ENCODE measurements at regions not wholly inside any gene's neighbourhood (a gene's known extent, or its start where the extent isn't known, plus 50 kb on each side); places are given as distances from the start of the nearest gene placed in this dataset.
A peak's percentile ranks its signal among the peaks of the same experiment; 100 is the strongest.
"Not testable (repeated sequence)": the region's sequence is repeated elsewhere in the genome, so short reads cannot be mapped to it uniquely, and the experiment has no call there.

DNA sequence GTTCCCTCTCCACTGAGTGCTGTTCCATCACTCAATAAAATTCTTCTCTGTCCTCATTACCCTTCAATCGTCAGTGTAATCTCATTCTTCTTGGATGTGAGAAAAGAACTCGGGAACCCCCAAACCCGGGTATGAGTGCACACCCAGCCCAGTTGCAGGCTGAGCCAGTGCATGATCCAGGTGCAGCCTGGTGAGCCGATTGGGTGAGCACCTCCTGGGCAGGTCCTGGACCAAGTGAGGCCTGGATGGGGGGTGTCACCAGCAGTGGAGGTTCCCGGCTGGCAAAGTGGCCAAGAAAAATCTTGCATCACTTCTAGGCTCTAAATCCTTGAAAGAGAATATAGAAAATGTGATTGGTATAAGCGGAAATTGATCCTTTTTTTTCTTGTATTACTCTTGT is 878.8 kb upstream of the KLHL1 start:
- DNase-seq (ENCODE audit: low spot score): no peak

- no peak for DNase-seq (ENCODE audit: low spot score)
Observed at GRCh38 chr13:70985371-70985770, 877.1 kb upstream of the KLHL1 start.

DNA sequence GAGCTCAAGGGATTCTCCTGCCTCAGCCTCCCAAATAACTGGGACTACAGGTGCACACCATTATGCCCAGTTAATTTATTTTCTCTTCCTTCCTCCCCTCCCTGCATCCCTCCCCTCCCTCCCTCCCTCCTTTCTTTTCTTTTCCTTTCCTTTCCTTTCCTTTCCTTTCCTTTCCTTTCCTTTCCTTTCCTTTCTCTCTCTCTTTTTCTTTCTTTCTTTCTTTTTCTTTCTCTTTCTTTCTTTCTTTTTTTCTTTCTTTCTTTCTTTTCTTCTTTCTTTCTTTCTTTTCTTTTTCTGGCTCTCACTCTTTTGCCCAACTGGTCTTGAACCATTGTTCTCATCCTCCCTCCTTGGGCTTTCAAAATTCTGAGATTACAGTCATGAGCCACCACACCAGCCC is 873.0 kb upstream of the KLHL1 start:
- DNase-seq (ENCODE audit: low spot score): not testable (repeated sequence)

DNA sequence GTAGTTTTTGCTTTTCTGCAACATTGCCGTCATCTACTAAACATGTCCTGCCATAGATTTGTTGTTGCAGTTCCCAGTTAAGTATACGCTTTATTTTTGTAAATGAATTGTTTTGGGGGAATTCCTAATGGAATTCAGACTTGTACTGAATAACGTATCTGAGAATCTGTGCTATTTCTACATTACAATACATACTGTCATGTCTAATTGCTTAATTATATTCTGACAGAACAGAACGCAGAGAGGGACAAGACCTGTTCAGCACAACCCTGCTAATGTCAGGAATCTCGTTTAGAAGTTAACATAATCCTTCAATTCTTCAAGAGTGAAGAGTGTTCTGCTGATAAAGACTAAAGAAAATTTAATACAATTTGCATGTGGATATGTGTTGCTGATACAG is 861.1 kb upstream of the KLHL1 start:
- no peak for DNase-seq (ENCODE audit: low spot score)

DNA sequence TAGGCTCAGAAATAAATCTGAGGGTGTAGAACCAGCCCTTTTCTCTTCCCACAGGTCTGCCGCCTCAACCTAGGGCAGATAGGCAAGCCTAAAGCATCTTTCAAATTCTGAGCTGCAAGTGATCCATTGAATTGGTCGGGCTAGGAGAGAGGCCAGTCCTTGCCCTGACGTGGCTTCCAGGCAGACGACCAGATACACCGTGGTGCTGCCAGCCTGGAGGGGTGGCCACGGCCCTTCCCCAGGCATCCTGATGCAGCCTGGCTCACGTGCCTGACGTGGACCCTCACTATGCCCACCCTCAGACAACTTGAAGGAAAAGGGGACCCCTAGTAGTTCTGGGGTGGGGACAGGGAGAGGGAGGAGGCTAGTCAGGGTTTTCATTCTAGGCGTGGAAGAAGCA is 859.3 kb upstream of the KLHL1 start:
- no peak for DNase-seq (ENCODE audit: low spot score)

- no peak for DNase-seq (ENCODE audit: low spot score)
Observed at GRCh38 chr13:70964874-70965273, 856.6 kb upstream of the KLHL1 start.

- DNase-seq (ENCODE audit: low spot score): peak; percentile 6
Observed at GRCh38 chr13:70964124-70964523, 855.9 kb upstream of the KLHL1 start.

- no peak for DNase-seq (ENCODE audit: low spot score)
Observed at GRCh38 chr13:70960841-70961443, 852.7 kb upstream of the KLHL1 start.

DNA sequence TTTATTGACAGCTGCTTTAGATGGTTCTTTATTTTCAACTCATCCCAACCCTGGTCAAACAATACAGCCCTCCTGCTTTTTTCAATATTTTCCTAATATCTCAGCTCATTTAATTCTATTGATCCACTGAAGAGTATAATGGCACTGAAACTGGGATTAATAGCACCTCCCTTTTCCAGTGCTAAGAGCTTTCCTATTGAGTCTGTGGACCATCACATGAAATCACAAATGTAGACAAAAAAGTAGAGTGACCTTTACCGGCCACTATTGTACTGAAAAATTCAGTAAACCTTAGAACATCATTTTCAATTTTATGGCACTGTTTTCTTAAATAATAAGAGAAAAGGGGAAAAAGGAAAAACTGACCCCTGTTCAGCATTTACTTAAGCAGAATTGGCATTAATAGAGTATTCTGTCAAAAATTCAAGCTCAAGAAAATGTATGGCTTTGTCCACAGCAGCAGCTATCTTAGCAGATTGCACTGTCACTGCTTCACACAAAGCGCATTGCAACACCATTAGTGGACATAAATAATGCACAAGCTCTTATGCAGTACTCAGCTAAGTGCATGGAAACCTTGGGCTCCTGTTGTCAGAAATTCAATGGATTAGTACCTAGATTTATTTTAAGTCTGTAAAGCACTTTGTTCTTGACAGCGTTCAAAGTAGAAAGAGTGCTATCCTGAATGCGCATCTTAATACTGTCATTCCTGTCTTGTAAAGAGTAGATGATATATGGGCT is 851.0 kb upstream of the KLHL1 start:
- no peak for DNase-seq (ENCODE audit: low spot score)

DNA sequence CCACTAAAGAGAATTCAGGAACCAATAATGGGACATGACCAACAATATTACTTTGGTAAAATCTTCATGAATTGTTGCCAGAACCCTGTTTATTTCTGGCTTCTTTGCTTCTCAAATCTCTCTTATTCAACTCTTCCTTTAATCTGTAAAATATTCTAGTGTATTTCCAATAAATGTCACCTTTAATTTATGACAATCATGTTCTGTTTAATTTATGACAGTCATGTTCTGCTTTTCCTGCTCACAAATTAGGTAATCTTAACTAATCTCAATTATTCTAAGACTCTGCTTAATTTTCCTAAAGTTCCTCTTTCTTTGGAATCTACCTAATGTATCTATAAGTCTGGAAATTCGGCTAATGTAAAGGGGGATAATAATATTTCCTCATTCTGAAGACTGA is 847.6 kb upstream of the KLHL1 start:
- DNase-seq (ENCODE audit: low spot score): no peak

DNA sequence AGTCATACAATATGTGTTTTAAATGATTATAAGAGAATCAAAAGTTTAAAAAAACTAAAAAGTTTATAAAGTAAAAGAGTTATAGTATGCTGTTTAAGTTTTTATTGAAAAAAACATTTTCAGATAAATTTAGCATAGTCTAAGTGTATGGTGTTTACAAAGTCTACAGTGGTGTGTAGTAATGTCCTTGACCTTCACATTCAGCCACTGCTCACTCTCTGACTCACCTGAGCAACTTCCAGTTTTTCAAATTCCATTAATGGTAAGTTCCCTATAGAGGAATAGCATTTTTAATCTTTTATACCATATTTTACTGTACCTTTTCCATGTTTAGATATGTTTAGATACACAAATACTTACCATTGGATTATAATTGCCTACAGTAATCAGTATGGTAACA is 842.4 kb upstream of the KLHL1 start:
- DNase-seq (ENCODE audit: low spot score): no peak

DNA sequence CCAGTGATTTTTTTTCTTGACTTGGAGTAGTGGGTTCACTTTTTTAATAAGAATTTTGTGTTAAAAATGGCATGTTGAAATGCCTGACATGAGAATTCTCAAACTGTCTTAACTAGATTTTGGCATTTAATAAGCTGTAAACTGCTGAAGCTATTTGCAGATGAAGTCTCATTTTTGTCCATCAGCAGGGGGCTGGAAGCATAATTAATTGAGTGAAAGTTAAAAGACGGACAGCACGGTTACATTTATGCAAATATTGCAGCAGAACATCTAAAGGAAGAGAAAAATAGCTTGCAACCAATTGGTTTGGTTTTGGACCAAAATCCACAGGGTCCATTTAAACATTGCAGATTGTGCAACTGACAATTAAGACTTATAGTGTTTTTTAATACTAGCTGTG is 837.3 kb upstream of the KLHL1 start:
- no peak for DNase-seq (ENCODE audit: low spot score)

- no peak for DNase-seq (ENCODE audit: low spot score)
Observed at GRCh38 chr13:70941454-70941853, 833.2 kb upstream of the KLHL1 start.

DNA sequence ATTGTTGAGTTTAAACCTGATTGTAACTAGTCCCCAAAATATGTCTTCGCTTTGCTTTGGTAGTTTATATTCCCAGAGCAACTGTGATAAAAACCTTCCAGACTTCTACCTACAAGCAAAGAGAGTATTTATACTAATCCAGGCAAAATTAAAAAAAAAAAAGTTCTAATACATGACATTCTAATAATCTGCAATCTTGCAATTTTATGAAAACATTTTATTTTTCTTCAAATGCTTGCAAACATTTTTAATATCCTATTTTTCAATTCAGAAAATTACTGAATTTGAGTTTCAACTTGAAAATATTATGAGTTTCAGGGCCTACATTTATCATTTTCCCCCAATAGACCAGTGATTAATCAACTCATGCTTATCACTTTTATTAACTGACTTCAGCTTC is 830.2 kb upstream of the KLHL1 start:
- DNase-seq (ENCODE audit: low spot score): no peak

GRCh38 chr13:70932511-70932910 is 824.3 kb upstream of the KLHL1 start:
- no peak for DNase-seq (ENCODE audit: low spot score)

- DNase-seq (ENCODE audit: low spot score): no peak
Observed at GRCh38 chr13:70923863-70924752, 815.9 kb upstream of the KLHL1 start.

DNA sequence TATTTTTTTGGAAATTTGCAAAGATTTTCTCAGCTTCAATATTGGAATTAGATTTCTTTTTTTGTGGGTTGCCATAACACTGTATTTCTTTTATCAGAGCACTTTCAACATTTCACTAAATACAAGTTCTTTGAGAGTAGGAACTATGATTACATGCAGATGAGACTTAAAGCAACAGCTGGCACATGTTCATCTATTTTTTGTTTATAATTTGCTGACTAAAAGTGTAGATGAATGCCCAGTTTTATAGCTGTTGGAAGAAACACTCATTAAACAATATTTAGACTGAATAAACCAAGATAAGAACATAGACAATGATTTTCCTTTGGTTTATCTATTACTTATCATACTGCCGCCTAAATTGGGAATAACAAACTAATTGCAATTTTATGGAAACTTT is 803.0 kb upstream of the KLHL1 start:
- no peak for DNase-seq (ENCODE audit: low spot score)

DNA sequence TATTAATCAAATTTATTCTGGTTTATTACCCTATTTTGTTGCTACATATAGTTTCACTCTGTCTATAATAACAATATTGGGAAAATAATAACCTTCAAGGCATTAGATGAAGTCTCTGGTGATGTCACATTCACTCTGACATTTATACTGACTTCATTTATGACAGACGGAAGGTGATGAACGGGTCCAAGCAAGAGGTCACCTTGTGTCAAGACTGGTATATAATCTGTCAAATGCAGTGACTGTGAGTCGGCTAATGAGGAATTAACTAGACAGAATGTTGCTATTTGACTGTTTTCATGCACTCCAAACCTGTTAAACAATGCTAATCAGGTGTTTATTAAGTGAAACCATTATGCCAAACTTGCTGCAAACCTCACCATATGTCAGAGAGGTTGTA is 800.5 kb upstream of the KLHL1 start:
- DNase-seq (ENCODE audit: low spot score): no peak

- peak; percentile 69 for DNase-seq (ENCODE audit: low spot score)
Observed at GRCh38 chr13:70905035-70905434, 796.8 kb upstream of the KLHL1 start.

- no peak for DNase-seq (ENCODE audit: low spot score)
Observed at GRCh38 chr13:70896136-70896535, 787.9 kb upstream of the KLHL1 start.

DNA sequence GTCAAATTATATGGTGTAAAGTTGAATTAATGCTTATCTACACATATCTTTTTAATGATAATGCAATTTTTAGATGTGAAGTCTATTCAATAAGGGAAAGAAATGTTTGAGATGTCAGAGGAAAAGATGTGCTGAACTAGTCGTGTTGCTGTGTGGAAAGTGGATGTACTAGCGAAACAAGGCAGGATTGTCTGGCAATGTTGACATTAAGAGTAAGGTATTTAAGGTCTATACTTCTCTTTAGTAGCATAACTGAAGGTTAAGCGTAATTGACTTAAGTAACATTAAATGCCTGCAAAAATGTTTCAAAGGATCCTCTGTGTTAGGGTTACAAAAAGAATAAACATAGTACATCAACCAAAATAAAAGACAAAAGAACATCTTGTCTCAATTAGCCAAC is 787.3 kb upstream of the KLHL1 start:
- DNase-seq (ENCODE audit: low spot score): no peak

DNA sequence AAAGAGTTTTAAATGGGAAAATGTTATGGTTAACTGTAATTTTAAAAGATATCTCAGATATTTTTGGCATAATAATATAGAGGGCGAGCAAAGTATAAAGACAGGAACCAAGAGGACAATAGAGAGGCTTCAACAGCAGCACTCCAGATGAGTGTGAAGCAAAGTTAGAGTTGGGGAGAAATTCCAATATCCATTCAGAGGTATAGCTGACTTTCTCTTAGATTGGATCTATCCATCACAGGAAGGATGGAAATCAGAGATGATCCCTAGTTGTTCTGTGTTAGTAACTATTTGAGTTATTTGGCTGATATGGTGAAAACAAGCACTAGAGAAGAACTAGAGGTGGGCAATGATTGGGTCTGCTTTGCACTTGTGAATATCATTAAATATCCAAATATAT is 786.0 kb upstream of the KLHL1 start:
- DNase-seq (ENCODE audit: low spot score): no peak

DNA sequence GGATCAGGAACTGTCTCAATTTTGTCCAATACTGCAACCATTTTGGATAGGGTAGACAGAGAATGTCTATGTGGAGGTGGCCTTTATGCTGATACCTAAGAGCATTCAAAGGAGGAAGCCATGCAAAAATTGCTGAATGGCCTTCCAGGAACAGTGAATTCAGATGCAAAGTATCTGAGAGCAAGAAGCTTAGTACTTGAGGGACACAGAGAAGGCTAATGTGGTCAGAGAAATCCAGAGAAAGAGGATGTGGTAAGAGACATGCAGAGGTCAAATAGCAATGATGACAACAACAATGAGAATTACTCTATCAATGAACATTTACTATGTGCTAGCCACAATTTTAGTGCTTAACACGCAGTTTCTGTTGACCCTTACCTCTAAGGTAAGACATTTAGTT is 785.6 kb upstream of the KLHL1 start:
- no peak for DNase-seq (ENCODE audit: low spot score)

All from COLO829 (cell line).